HG03135 (cell line): ENCODE measurements at regions not wholly inside any gene's neighbourhood (a gene's known extent, or its start where the extent isn't known, plus 50 kb on each side); places are given as distances from the start of the nearest gene placed in this dataset.
"Not testable (repeated sequence)": the region's sequence is repeated elsewhere in the genome, so short reads cannot be mapped to it uniquely, and the experiment has no call there.

Experiments used
- ATAC-seq: cut with Tn5 transposase; IDR thresholded peaks from one replicate; pipeline ENCODE4 v1.9.1; 2021; ENCODE audit warnings: mild to moderate bottlenecking, moderate library complexity; ENCODE audit not compliant: unreplicated experiment

DNA sequence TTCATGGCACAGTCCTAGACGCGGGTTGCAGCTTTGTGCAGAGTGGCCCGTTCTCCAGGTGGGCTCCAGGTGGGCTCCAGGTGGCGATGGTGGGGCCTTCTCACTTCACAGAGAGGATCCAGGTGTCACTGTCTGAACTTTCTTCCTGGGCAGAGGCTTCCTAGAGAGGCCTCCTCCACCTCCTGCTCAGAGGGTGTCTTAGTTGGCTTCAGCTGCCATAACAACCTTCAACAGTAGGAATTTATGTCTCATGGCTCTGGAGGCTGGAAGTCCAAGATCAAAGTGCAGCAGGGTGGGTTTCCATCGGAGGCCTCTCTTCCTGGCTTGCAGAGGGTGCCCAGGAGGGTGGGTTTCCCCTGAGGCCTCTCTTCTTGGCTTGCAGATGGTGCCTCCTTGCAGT, 125.1 kb downstream of the GLRX3 start:
- no peak for ATAC-seq

DNA sequence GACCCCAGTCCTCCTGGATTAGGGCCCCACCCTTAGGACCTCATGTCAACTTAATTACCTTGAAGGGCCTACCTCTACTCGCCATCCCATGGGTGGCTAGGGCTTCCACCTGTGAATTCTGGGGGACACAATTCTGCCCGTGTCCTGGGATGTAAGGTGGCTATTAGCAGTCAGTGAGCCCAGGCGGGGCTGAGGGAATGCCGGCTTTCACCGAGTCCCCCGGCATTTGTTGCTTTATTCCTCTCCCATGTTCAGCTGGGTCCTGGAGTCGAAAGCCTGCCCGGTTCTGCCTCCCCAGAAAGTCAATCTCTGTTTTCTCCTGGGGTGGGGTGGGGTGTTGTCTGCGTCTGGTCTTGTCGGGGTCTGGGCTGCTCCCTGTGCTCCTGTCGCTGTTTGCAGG, 125.6 kb downstream of the GLRX3 start:
- no peak for ATAC-seq

DNA sequence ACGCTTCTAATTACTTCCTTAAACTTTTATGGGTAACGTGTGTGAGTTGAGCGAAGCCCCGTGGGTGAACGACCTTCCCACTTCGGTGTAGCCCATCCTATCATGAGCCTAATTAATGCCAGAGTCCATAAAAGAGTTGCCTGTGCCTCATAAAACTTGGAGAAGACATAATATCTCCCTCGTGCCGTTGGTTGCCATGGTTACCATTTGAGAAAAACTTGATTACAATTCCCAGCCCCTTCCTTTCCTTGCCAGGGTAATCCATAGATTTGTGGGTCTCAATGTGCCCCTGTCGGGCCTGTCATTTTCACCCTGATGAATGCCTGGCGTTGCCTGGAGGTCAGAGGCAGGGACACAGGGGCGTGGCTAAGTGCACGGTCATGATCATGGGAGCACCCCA, 127.1 kb downstream of the GLRX3 start:
- no peak for ATAC-seq

DNA sequence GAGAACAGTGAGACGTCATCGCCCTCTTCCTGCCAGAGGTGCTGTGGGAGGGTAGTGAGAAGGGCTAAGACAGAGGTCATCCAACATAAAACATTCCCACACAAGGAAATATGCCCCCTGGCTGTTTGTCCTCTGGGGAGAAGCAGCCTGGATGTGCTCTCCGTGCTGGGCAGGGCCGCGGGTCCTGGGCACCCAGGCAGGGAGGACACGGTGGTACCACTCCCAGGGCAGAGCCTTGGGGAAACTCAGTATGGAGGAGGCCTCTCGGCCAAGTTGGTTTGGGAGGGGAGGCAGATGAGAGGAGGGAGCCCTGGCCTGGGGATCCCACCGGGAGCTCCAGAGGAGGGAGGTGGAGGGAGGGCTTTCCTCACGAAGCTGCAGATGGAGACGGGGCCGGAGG, 129.4 kb downstream of the GLRX3 start:
- ATAC-seq = no peak

DNA sequence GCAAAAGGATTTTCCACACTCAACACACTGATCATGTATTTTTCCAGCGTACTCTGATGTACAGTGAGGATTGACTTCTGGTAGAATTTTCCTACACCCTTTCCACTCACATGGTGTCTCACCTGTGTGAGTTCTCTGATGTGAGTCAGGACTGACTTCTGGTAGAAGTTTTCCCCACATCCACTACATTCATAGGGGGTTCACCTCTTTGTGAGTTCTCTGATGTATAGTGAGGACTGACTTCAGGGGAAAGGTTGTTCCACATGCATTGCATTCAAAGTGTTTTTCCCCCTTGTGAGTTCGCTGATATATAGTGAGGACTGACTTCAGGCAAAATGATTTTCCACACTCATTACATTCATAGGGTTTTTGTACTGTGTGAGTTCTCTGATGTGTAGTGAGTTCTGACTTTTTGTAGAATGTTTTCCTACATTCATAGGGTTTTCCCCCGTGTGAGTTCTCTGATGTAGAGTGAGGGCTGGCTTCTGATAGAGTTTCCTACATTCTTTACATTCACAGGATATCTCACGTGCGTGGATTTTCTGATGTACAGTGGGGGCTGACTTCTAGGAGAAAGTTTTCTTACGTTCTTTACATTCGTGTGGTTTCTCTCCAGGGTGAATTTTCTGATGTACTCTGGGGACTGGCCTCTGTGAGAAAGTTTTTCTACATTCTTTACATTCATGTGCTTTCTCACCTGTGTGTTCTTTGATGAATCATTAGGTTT, 146.5 kb downstream of the GLRX3 start:
- no peak for ATAC-seq

DNA sequence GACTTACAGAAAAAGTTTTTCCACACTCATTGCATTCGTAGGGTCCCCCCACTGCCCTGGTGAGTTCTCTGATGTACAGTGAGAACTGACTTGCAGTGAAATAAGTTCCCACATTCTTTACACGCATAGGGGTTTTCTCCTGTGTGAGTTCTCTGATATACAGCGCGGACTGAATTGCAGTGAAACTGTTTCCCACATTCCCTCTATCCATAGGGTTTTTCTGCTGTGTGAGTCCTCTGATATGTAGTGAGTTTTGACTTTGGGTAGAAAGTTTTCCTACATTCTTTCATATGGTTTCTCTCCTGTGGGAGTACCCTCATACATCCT, 147.0 kb downstream of the GLRX3 start:
- ATAC-seq = no peak

DNA sequence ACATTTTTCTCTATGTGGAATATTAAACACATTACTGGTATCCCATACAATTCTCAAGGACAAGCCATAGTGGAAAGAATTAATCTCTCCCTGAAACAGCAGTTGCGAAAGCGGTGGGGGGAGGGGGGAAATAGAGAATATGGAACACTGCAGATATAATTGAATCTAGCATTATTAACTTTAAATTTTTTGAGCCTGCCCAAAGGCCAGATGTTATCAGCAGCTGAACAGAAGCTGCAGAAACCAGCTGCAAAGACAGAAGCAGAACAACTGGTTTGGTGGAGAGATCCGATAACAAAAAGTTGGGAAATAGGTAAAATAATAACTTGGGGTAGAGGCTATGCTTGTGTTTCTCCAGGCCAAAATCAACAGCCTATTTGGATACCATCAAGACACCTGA, 159.6 kb downstream of the GLRX3 start:
- ATAC-seq = not testable (repeated sequence)

DNA sequence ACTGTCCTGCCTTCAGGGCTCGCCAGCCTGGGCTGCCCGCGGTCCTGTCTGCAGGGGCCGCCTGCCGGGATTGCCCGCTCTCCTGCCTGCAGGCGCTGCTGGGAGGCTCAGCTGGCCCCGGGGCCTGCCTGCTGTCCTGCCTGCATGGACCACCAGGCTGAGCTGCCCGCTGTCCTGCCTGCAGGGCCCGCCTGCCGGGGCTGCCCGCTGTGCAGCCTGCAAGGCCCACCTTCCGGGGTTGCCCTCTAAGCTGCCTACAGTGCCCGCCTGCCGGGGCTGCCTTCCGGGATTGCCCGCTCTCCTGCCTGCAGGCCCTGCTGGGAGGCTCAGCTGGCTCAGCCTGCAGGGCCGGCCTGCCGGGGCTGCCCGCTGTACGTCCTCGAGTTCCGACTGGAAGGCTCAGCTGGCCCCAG, 164.4 kb downstream of the GLRX3 start:
- ATAC-seq = peak; percentile 40

DNA sequence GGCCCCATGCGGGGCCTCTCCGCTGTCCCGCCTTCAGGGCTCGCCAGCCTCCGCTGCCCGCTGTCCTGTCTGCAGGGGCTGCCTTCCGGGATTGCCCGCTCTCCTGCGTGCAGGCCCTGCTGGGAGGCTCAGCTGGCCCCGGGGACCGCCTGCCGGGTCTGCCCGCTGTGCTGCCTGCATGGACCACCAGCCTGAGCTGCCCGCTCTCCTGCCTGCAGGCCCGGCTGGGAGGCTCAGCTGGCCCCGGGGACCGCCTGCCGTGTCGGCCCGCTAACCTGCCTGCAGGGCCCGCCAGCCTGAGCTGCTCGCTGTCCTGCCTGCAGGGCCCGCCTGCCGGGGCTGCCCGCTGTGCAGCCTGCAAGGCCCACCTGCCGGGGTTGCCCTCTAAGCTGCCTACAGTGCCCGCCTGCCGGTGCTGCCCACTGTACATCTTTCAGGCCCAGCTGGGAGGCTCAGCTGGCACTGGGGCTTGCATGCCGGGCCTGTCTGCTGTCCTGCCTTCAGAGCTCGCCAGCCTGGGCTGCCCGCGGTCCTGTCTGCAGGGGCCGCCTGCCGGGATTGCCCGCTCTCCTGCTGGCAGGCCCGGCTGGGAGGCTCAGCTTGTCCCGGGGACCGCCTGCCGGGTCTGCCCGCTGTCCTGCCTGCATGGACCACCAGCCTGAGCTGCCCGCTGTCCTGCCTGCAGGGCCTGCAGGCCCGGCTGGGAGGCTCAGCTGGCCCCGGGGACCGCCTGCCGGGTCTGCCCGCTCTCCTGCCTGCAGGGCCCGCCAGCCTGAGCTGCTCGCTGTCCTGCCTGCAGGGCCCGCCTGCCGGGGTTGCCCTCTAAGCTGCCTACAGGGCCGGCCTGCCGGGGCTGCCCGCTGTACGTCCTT, 165.1 kb downstream of the GLRX3 start:
- peak; percentile 58 for ATAC-seq

DNA sequence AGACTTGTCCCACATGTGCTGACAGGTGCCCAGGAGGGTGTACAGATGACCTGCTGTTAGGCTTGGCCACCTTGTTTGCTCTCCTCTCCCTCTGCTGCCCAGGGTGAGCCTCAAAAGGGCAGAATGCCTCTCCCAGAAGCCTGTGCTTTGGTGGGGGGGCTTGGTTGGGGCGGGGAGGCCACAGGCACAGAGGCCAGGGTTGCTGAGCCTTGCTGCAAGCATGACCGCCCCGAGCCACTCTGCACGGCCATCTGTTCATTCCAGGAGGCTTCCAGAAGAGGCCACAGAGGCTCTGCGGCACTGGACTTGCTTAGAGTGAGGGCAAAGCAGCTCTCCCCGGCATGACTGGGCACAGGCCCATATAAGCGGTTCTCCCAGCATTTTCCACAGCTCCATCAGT, 190.8 kb downstream of the GLRX3 start:
- no peak for ATAC-seq

DNA sequence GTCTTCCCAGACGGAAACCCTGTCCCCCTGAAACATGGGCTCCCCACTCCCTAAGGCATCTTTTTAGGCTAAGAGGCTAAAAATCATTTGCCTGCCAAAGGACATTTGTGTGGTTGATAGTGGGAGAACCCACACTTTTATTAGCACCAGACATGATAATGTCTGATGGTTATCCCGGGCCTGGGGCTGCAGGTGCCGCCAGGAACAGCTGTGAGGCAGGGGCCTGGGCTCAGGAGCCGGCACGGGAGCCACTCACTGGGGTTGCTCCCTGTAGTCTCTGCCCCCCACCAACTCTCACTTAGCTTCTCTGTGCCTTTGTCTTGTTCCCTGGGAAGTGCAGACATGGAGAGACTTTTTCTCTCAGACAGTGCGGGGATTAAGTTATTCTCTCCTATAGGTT, 193.6 kb downstream of the GLRX3 start:
- ATAC-seq = no peak

DNA sequence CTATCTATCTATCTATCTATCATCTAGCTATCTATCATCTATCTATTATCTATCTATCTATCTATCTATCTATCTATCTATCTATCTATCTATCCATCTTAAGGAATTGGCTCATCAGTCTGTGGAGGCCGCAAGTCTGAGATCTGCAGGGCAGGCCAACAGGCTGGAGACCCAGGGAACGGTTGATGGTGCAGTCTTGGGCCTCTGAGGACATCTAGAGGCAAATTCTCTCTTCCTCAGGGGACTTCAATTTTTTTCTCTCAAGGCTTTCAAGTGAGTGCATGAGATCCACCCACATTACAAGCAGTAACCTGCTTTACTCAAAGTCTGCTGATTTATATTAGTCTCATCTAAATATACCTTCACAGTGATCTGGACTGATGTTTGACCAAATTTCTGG, 197.0 kb downstream of the GLRX3 start:
- ATAC-seq = no peak

DNA sequence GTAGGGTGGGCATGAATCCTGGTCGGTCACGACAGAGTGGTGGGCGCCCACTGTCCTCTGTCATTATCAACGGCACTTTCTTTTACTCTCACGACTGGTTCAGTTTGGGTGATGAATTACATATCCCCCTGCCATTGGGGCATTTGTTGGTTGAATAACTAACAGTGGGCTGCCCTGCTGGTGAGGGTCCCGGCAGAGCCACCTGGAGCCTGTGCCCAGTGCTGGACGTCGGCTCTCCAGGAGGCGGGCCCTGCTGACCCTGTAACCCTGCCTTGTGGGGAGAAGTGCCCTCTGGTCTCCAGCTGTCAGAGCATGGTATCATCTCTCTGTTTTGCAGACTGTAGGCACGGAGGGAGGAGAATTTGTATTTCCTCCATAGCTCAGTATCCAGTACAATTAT, 199.1 kb downstream of the GLRX3 start:
- ATAC-seq = no peak

DNA sequence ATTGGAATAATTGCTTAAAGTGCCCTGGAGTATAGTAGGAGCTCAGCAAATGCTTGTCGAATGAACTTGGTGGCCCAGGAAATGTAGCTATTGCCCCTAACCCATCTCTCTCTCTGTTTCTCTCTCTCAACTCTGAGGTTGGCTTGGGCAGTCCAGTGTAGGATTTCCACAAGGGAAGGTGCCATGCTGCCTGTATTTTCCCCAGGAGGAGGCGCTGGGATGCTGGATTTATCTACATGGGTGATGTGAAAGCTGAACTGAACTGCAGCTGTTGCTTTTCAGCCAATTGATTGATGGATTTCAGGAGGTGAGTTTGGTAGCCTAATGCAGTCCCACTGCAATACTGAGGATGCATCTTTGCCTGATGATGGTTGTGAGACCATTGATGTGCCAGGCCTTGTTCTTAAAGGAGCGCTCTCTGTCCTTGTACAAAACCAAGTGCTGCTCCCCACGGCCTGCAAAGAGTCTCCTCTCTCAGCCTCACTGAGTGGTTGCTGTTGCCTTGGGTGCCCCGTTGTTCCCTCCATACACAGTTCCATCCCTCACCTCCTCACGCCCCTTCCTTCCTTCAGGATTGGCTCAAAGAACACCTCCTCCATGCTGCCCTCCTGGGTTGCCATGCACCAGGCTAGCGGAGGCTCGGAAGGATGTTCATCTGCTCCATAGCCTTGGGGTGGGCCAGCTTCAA, 200.6 kb downstream of the GLRX3 start:
- no peak for ATAC-seq

DNA sequence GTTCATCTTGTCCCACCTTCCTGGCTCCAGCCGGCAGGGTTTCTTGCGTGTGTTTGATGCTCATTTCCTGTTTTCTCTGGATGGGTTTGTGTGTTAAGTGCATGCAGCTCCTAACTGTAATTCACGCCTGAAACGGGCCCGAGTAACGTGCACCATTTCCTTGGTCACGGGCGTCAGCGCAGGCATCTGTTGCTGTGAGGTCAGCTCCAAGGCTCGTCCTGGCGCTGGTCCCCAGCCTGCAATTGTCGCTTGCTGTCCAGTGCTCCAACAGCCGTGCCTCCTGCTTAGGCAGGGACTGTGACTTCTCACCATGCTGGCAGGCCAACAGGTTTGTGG, 201.1 kb downstream of the GLRX3 start:
- ATAC-seq = no peak

DNA sequence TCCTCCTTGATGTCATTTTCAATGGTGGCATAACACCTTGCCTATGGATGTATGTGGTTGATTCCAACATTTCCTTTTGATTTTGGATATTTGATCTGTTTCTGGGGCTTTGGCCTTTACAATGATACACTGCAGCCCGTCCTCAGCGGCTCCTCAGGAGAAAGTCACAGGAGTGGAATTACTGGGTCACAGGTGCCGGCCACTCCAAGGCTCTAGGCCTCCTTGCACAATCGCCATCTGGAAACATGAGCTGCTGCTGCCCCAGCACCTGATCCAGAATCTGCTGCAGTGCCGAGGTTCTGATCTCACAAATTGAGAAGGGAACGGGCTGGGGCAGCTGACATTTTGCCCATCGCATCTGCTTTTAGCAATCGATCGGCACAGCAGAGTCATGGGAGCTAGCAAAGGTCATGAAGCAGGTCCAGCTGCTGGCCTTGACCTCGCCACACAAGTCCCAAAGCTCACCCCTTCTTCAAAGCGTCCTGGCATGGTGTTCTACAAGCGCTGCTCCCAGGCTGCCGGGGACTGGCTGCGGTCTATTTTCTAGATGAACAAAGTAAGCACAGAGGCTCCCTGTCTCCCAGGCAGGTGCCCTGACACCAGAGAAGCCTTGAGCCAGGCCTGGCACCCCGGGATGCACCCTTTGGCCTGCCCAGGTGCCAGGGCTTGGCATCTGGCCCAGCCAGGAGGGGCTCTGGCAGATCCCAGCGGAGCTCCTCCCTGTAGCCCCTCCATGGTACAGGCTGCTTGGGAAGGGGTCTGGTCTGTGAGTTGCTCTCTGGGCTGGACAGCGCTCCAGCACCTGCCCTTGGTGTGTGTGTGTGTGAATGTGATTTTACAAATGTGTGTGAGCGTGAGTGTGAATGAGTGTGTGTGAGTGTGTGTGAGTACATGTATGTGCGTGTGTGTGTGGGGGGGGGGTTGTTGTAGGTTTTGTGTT, 201.8 kb downstream of the GLRX3 start:
- ATAC-seq = no peak

DNA sequence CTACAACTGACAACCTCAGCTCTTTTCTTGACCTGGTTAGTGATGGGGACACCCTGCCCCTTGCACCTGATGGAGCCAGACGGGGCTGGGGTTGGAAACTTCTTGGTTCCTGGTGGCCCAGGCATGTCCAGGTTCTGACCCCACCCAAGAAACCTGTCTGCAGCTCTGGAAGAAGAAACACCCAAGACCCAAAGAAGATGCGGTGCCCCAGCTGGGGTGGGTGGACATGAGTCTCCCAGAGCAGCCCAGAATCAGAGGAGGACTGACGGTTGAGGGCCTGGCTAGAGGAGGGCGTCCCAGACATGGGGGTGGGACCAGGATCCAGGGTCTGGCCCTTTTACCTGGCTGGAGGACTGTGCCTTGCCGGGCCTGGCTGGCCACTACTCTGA, 202.4 kb downstream of the GLRX3 start:
- ATAC-seq = no peak

DNA sequence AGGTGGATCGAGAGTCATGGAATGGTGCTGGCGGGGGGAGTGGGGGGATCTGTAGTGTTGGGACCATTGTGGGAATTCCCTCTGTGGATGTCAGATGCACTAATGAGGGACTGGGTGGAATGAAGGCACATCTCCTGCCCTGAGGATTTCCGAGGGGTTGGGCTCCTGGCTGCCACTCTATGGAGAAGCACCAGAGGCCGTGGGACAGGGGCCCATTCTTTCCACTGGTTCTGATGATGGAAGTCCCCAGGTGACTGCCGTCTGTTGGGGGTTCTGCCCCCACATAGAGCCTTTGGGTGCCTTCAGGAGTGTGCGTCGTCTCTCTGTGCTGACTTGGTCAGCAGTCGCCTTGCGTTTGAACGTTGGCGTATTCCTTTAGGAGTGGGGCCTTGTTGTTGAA, 202.9 kb downstream of the GLRX3 start:
- no peak for ATAC-seq

DNA sequence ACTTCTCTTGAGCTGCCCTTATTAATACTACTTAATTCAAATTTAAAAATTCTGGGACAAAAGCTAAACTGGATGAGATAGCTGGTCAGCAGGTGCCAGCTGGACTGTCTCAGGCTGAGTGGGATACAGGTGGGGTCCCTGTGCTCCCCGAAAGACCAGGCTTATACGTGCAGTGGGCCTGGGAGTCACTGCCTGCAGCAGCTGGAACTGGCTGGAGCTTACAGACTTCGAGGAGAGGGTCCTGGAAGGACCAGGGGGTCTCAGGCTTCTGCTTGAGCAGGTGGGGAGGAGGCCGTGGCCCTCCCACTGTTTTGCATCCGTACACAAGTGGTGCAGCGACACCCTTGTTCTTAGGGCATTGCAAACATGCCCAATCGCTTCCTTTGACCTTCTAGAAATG, 203.7 kb downstream of the GLRX3 start:
- ATAC-seq = no peak

DNA sequence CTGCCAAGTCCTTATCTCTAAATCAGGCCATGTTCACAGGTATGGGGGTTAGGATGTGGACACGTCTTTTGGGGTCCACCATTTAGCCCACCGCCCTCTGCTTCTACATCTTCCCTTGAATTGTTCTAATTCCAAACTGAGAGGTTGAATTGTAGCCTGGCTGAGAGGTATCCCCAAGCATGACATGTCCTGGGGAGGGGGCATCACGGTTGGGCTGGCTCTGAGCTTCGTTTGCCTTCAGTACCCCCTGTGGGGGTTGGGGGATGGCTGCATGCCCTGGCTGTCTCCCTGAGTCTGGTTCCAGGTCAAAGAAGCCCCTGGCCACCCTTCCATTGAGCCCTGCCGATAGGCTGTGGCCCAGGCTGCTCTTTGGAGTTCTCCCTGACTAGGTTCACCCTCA, 204.6 kb downstream of the GLRX3 start:
- ATAC-seq = no peak

DNA sequence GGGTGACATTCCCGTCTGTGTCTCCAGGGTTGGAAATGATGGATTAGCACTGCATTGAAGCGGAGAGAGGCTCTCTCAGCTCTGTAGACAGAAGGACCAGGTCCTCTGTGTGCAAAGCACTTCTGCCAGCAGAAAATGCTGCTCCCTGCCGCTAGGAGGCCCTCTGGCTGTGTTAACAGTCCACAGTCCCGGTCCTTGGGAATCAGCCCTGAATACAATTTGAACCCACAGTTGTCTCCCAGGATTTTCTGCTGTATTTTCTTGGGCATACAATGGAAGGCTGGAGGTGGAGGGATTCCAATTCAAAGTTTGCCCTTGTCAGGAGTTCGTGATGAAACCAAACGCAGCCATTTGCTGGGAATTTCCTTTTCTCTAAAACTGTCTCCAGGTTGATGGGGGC, 205.2 kb downstream of the GLRX3 start:
- ATAC-seq = no peak
